Type B pancreatic cell (in vitro differentiated cells): ENCODE measurements at regions not wholly inside any gene's neighbourhood (a gene's known extent, or its start where the extent isn't known, plus 50 kb on each side); places are given as distances from the start of the nearest gene placed in this dataset.

Experiments used
- DNase-seq: peaks from one replicate; pipeline ENCODE4 v3.0.0; 2021; ENCODE audit warnings: mixed read lengths; ENCODE audit not compliant: unreplicated experiment; ENCODE audit errors: extremely low spot score
- H3K27ac Mint-ChIP-seq: 2 replicates; pipeline ENCODE4 v1.8.0; 2021; ENCODE audit warnings: mild to moderate bottlenecking, mixed read lengths
- H3K27me3 Mint-ChIP-seq: 2 replicates; pipeline ENCODE4 v1.8.0; 2021; ENCODE audit warnings: mixed read lengths
- H3K36me3 Mint-ChIP-seq: 2 replicates; pipeline ENCODE4 v1.8.0; 2021; ENCODE audit warnings: mixed read lengths
- H3K4me1 Mint-ChIP-seq: one replicate; pipeline ENCODE4 v1.8.0; 2021; ENCODE audit warnings: mixed read lengths; ENCODE audit not compliant: unreplicated experiment
- H3K4me3 Mint-ChIP-seq: 2 replicates; pipeline ENCODE4 v1.8.0; 2021; ENCODE audit warnings: mild to moderate bottlenecking, mixed read lengths
- H3K9me3 Mint-ChIP-seq: 2 replicates; pipeline ENCODE4 v1.8.0; 2021; ENCODE audit warnings: mixed read lengths
- TF ChIP-seq, protein P1 (sequence below): fragments of 200-600 bp; sonication (generic); conservative IDR thresholded peaks from 2 replicates; pipeline ENCODE4 v1.5.0; 2021; ENCODE audit warnings: antibody characterized with exemption, mild to moderate bottlenecking

GRCh38 chr2:18381386-18381785 is 179.1 kb downstream of the RDH14 start:
- Mint-ChIP-seq H3K9me3 (no peaks in the 10 kb centered on the region), H3K36me3 (no peaks in the 10 kb centered on the region), H3K27me3 (peaks cover 52% of the 10 kb centered on the region), H3K4me1 (no peaks in the 10 kb centered on the region), H3K27ac (no peak overlapping the region), H3K4me3 (no peak overlapping the region)
- TF ChIP-seq, protein P1, sequence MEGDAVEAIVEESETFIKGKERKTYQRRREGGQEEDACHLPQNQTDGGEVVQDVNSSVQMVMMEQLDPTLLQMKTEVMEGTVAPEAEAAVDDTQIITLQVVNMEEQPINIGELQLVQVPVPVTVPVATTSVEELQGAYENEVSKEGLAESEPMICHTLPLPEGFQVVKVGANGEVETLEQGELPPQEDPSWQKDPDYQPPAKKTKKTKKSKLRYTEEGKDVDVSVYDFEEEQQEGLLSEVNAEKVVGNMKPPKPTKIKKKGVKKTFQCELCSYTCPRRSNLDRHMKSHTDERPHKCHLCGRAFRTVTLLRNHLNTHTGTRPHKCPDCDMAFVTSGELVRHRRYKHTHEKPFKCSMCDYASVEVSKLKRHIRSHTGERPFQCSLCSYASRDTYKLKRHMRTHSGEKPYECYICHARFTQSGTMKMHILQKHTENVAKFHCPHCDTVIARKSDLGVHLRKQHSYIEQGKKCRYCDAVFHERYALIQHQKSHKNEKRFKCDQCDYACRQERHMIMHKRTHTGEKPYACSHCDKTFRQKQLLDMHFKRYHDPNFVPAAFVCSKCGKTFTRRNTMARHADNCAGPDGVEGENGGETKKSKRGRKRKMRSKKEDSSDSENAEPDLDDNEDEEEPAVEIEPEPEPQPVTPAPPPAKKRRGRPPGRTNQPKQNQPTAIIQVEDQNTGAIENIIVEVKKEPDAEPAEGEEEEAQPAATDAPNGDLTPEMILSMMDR, result no peak
- DNase-seq, result no peak

DNA sequence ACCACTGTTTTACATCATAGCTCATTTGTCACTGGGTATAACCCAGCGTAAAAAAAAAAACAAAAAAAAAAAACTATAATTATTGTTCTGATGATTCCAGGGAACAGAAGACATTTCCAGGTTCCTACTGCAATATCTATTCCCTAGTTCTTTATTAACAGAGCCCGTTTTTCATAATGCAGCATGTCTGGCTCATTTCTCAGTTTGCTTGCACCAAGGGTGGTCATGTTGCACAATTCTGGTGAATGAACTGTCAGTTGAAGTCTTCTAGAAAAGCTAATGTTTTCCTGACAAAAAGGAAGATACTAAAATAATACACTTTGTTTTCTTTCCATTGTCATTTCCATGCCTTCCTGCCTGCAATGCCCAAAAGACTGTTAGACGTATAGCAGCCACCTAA is 180.1 kb downstream of the RDH14 start:
- Mint-ChIP-seq H3K4me3 (no peak overlapping the region), H3K36me3 (no peaks in the 10 kb centered on the region), H3K27ac (no peak overlapping the region), H3K9me3 (no peaks in the 10 kb centered on the region), H3K4me1 (no peaks in the 10 kb centered on the region), H3K27me3 (peaks cover 49% of the 10 kb centered on the region)
- no peak for DNase-seq
- TF ChIP-seq, protein P1, result no peak

GRCh38 chr2:18379870-18380269 is 180.6 kb downstream of the RDH14 start:
- no peaks in the 10 kb centered on the region for H3K9me3 Mint-ChIP-seq
- H3K36me3 Mint-ChIP-seq, result no peaks in the 10 kb centered on the region
- H3K27ac Mint-ChIP-seq, result no peak overlapping the region
- no peaks in the 10 kb centered on the region for H3K4me1 Mint-ChIP-seq
- DNase-seq, result no peak
- TF ChIP-seq, protein P1, result no peak
- no peak overlapping the region for H3K4me3 Mint-ChIP-seq
- peaks cover 44% of the 10 kb centered on the region for H3K27me3 Mint-ChIP-seq

DNA sequence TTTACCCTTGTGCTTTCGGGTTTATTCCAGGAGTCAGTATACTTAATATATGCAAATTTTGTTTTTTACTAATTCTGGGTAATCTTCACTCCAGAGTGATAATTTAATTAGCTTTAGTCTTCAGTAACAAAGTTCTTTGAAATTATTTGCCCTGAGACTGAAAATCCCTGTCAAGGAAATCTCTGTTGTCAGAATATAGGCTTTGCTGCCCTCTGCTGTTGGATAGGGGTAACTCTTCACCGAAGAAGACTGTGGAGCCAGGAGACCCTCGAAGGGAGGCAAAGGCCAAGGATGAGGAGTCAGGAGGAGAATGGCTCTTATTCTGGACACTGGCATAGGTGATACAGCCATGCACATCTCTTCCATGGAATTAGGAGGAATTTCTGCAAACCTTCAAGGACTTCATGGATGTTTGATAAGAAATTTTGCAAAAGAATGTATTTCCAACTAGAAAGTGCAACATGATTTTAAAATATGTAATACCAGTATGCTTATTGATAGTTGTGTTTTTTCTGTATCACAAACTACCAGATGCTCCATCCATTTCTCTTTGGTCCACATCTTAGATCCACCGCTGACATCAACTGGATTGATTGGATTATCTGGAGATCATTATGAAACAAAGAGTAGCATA is 182.3 kb downstream of the RDH14 start:
- TF ChIP-seq, protein P1, result peak; percentile 90
- no peaks in the 10 kb centered on the region for H3K36me3 Mint-ChIP-seq
- no peaks in the 10 kb centered on the region for H3K4me1 Mint-ChIP-seq
- H3K9me3 Mint-ChIP-seq, result no peaks in the 10 kb centered on the region
- no peak overlapping the region for H3K27ac Mint-ChIP-seq
- peaks cover 43% of the 10 kb centered on the region for H3K27me3 Mint-ChIP-seq
- no peak overlapping the region for H3K4me3 Mint-ChIP-seq
- no peak for DNase-seq

DNA sequence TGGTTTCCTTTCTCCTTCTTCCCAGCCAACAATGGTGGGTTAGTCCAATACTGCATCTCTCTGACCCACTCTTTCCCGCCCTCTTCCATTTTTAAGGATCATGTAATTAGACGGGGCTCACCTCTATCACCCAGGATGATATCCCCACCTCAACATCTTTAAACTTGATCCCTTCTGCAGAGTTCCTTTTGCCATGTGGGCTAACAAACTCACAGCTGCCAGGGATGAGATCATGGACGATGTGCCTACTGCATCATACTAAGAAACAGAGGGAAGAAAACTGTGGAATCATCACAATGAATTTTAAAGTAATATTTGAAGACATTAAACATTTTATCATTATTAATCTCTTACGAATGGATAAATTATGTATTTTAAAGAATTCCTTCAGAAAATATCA is 183.5 kb downstream of the RDH14 start:
- Mint-ChIP-seq H3K4me3 (no peak overlapping the region), H3K9me3 (no peaks in the 10 kb centered on the region), H3K27me3 (peaks cover 36% of the 10 kb centered on the region), H3K4me1 (no peaks in the 10 kb centered on the region), H3K27ac (no peak overlapping the region), H3K36me3 (no peaks in the 10 kb centered on the region)
- TF ChIP-seq, protein P1, result no peak
- DNase-seq, result no peak

GRCh38 chr2:18373664-18374063 is 186.8 kb downstream of the RDH14 start:
- H3K4me3 Mint-ChIP-seq, result no peak overlapping the region
- no peaks in the 10 kb centered on the region for H3K36me3 Mint-ChIP-seq
- H3K27me3 Mint-ChIP-seq, result peaks cover 18% of the 10 kb centered on the region
- H3K4me1 Mint-ChIP-seq, result no peaks in the 10 kb centered on the region
- DNase-seq, result no peak
- no peak overlapping the region for H3K27ac Mint-ChIP-seq
- H3K9me3 Mint-ChIP-seq, result no peaks in the 10 kb centered on the region
- TF ChIP-seq, protein P1, result no peak
